ENCODE measurements at regions not wholly inside any gene's neighbourhood (a gene's known extent, or its start where the extent isn't known, plus 50 kb on each side); places are given as distances from the start of the nearest gene placed in this dataset.
"Not testable (repeated sequence)": the region's sequence is repeated elsewhere in the genome, so short reads cannot be mapped to it uniquely, and the experiment has no call there.

DNA sequence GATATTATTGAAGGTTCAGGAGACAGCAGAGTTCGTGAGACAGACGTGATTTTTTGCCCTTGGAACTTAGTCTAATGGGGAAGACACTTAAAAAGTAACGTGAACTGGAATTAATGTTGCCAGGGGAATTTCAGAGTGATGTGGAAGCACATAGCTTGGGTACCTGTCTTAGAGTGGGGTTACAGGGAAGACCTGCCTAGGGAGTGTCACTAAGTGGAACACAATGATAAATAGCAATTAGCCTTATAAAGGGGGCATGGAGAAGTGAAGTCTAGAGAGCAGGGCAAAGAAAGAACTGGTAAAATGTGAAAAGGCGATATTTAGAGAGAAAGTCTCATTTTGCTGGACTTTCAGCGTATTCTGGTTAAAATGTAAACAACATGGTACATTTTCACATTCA is 306.0 kb upstream of the TCF4 start:
- ATAC-seq: no peak
- POLR2A ChIA-PET: no interaction called here
- H3K9me3 Mint-ChIP-seq: peaks cover 0 to 7% (median 1%) of the 10 kb centered on the region in 9 donors

GRCh38 chr18:55892862-55893813 is 305.1 kb upstream of the TCF4 start:
- ATAC-seq, POLR2A ChIA-PET: not testable (repeated sequence)

More for the DNA sequence above, 306.0 kb upstream of the TCF4 start:
- peaks cover 0 to 7% (median 0%) of the 10 kb centered on the region in 5 donors for H3K27me3 Mint-ChIP-seq
- no peak overlapping the region for H3K27ac Mint-ChIP-seq
- no peaks in the 10 kb centered on the region for H3K36me3 Mint-ChIP-seq
- DNase-seq: no peak
- no peaks in the 10 kb centered on the region for H3K4me1 Mint-ChIP-seq
- no peak overlapping the region for H3K4me3 Mint-ChIP-seq

GRCh38 chr18:55886886-55887285 is 298.9 kb upstream of the TCF4 start:
- no peak overlapping the region for H3K4me3 Mint-ChIP-seq
- ATAC-seq (no peak), DNase-seq (no peak)
- POLR2A ChIA-PET: no interaction called here
- H3K9me3 Mint-ChIP-seq: peaks cover 0 to 5% (median 0%) of the 10 kb centered on the region in 9 donors
- no peak overlapping the region for H3K27ac Mint-ChIP-seq
- no peaks in the 10 kb centered on the region for H3K36me3 Mint-ChIP-seq
- no peaks in the 10 kb centered on the region for H3K27me3 Mint-ChIP-seq
- no peaks in the 10 kb centered on the region for H3K4me1 Mint-ChIP-seq

More at GRCh38 chr18:55892862-55893813, 305.1 kb upstream of the TCF4 start:
- H3K27me3 Mint-ChIP-seq, DNase-seq, H3K36me3 Mint-ChIP-seq, H3K27ac Mint-ChIP-seq, H3K4me3 Mint-ChIP-seq, H3K4me1 Mint-ChIP-seq, H3K9me3 Mint-ChIP-seq: not testable (repeated sequence)

DNA sequence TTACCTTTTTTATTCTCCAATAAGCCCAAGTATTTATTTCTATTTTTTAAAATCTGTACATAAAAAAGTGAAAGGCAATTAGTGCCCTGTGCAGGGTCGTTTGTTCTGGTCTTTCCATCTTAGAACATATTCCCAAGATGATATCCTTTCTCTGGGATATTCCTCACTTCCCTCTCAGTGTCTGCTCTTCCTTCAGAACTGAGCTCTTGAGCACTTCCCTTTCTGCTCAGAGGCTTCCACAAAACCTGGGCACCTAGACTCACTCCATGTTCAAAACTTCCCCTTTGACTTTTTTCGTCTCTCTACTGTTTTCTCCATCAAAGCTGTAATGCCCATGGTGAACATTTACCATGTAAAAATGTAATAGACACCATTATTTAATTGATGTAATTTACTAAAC is 296.5 kb upstream of the TCF4 start:
- POLR2A ChIA-PET: no interaction called here
- no peak overlapping the region for H3K27ac Mint-ChIP-seq
- H3K36me3 Mint-ChIP-seq: no peaks in the 10 kb centered on the region
- DNase-seq (no peak), ATAC-seq (no peak)
- H3K27me3 Mint-ChIP-seq: no peaks in the 10 kb centered on the region
- H3K4me1 Mint-ChIP-seq: no peaks in the 10 kb centered on the region
- no peak overlapping the region for H3K4me3 Mint-ChIP-seq
- H3K9me3 Mint-ChIP-seq: peaks cover 0 to 10% (median 0%) of the 10 kb centered on the region in 9 donors

GRCh38 chr18:55880617-55881016 is 292.6 kb upstream of the TCF4 start:
- DNase-seq: no peak
- Mint-ChIP-seq H3K4me1 (peaks cover 0 to 3% (median 0%) of the 10 kb centered on the region in 4 donors), H3K27ac (no peak overlapping the region), H3K36me3 (no peaks in the 10 kb centered on the region), H3K4me3 (no peak overlapping the region), H3K9me3 (peaks cover 0 to 14% (median 0%) of the 10 kb centered on the region in 9 donors), H3K27me3 (no peaks in the 10 kb centered on the region)
- POLR2A ChIA-PET: no interaction called here
- ATAC-seq: no peak

GRCh38 chr18:55879331-55879730 is 291.3 kb upstream of the TCF4 start:
- ATAC-seq (no peak), DNase-seq (no peak)
- no peak overlapping the region for H3K27ac Mint-ChIP-seq
- H3K4me1 Mint-ChIP-seq: peaks cover 0 to 3% (median 0%) of the 10 kb centered on the region in 4 donors
- POLR2A ChIA-PET: no interaction called here
- H3K9me3 Mint-ChIP-seq: peaks cover 0 to 14% (median 0%) of the 10 kb centered on the region in 9 donors
- H3K36me3 Mint-ChIP-seq: no peaks in the 10 kb centered on the region
- H3K27me3 Mint-ChIP-seq: peaks cover 0 to 1% (median 0%) of the 10 kb centered on the region in 5 donors
- no peak overlapping the region for H3K4me3 Mint-ChIP-seq

DNA sequence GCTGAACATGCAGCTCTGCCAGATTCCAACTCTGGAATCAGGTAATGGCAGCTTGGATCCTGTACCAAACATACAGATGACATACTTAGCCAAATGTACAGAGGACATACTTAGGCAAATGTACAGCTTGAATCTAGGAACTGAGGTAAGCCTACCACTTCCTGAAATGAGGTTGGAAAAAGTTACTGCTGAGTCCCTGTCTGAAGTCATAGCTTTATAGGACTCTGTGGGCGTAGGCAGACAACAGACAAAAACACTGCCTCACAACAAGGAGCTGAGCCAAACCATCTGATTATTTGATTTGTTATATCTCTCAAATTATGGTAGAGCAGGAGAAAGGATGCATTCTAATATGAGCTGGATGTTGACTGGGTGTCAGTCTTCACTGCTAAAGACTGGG is 290.2 kb upstream of the TCF4 start:
- ATAC-seq: no peak
- POLR2A ChIA-PET: no interaction called here

DNA sequence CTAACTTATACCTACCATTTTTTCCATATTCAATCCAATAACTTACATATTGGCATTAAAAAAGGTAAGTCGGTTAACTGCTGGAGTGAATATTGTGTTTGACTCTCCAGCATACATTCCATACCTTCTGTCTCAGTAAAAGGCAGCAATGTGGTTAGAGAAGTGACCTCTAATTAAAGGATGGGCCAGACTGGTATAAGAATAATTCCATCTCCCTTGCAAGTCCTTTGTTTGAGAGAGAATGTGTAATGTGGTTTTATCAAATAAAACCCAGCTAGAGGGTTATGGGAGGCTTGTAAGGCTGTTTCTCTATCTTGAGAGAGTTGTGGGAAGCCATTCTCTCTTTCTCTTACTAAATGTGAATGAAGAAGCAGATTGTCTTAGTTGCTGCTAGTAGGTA is 289.3 kb upstream of the TCF4 start:
- Mint-ChIP-seq H3K9me3 (peaks cover 0 to 14% (median 0%) of the 10 kb centered on the region in 9 donors), H3K36me3 (no peaks in the 10 kb centered on the region), H3K27ac (no peak overlapping the region), H3K27me3 (peaks cover 0 to 3% (median 0%) of the 10 kb centered on the region in 5 donors), H3K4me1 (peaks cover 0 to 3% (median 0%) of the 10 kb centered on the region in 4 donors), H3K4me3 (no peak overlapping the region)
- POLR2A ChIA-PET: no interaction called here
- DNase-seq (no peak), ATAC-seq (no peak)

More for the DNA sequence above, 290.2 kb upstream of the TCF4 start:
- Mint-ChIP-seq H3K4me3 (no peak overlapping the region), H3K27ac (no peak overlapping the region), H3K9me3 (peaks cover 0 to 14% (median 0%) of the 10 kb centered on the region in 9 donors), H3K4me1 (peaks cover 0 to 3% (median 0%) of the 10 kb centered on the region in 4 donors), H3K27me3 (peaks cover 0 to 3% (median 0%) of the 10 kb centered on the region in 5 donors), H3K36me3 (no peaks in the 10 kb centered on the region)
- no peak for DNase-seq

GRCh38 chr18:55876254-55876653 is 288.3 kb upstream of the TCF4 start:
- Mint-ChIP-seq H3K36me3 (no peaks in the 10 kb centered on the region), H3K9me3 (peaks cover 0 to 4% (median 0%) of the 10 kb centered on the region in 9 donors), H3K4me3 (no peak overlapping the region), H3K4me1 (peaks cover 0 to 3% (median 0%) of the 10 kb centered on the region in 4 donors), H3K27ac (no peak overlapping the region), H3K27me3 (peaks cover 0 to 3% (median 0%) of the 10 kb centered on the region in 5 donors)
- POLR2A ChIA-PET: no interaction called here
- no peak for DNase-seq
- ATAC-seq: no peak

DNA sequence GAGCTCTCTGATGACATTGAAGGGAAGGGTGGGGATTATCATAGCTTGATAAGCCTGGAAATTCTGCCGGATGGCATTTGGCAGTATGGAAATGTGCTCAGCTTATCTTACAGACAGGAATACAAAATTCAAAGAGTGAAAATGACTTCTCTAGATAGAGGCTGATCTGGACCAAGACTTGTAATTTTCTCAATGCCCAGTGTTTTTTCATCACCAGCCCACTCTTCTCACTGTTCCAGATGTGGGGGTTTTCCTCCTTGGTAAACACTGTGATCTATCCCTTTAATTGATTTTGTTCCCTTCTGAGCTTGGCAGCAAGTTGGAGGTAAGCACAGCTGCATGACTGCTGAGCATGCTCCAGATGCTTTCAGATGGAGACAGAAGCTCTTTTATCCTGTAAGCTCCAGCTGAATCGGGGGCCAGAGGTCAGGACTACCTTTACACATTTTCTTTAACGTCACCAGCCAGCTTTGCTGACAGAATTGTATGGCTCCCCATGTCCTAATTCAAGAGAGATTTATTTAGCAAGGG is 287.4 kb upstream of the TCF4 start:
- no peak overlapping the region for H3K4me3 Mint-ChIP-seq
- no peaks in the 10 kb centered on the region for H3K36me3 Mint-ChIP-seq
- POLR2A ChIA-PET: no interaction called here

DNA sequence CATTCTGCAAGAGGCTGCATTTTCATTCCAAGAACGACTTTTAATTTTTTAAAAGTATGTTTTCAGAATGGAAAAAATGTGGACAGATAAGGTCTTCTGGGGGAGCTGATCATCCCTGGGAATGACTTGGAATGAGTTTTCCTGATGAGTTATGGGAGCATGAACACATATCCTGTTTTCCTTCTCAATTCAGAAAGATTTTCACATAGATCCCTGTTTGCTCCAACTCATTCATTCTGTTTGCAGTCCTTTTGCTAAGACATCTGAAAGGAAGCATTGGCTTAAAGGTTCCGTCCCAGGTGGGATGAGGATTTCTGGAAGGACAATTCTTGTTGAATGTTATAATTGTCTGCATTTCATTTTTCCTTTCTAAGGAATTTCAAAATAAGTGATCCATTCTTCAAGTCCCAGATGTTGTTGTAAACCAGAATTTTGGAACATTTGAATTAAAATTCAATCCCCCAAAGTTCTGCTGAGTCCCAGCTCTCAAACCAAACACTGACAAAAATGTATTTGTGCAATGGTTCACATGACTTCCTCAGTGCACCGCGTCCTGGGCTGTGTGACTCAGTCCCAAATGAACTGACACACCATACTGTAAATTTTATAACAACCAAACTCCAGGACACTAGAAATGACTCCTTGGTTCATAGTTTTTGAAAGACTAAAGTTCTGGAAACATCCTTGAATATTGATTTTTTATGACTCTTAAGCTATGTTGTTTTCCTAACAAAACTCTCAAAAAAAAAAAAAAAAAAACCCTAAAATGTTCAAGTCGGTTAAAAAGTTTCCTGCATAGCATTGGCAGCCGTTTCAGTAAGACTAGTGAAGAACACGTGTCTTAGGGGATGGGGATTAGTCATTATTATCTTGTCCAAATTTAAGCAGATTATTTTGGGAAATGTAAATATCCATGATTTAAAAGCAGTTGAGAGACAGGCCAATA is 281.8 kb upstream of the TCF4 start:
- H3K4me3 Mint-ChIP-seq: no peak overlapping the region
- ATAC-seq: no peak

More for the DNA sequence above, 287.4 kb upstream of the TCF4 start:
- DNase-seq: no peak
- peaks cover 0 to 3% (median 0%) of the 10 kb centered on the region in 4 donors for H3K4me1 Mint-ChIP-seq
- H3K27me3 Mint-ChIP-seq: peaks cover 0 to 3% (median 0%) of the 10 kb centered on the region in 5 donors
- H3K9me3 Mint-ChIP-seq: peaks cover 0 to 4% (median 0%) of the 10 kb centered on the region in 9 donors
- H3K27ac Mint-ChIP-seq: no peak overlapping the region
- no peak for ATAC-seq

GRCh38 chr18:55868909-55869308 is 280.9 kb upstream of the TCF4 start:
- Mint-ChIP-seq H3K27me3 (peaks cover 0 to 3% (median 0%) of the 10 kb centered on the region in 5 donors), H3K4me1 (no peaks in the 10 kb centered on the region), H3K27ac (no peak overlapping the region), H3K36me3 (no peaks in the 10 kb centered on the region), H3K9me3 (peaks cover 0 to 6% (median 0%) of the 10 kb centered on the region in 9 donors), H3K4me3 (no peak overlapping the region)
- DNase-seq (no peak), ATAC-seq (no peak)
- POLR2A ChIA-PET: no interaction called here

More for the DNA sequence above, 281.8 kb upstream of the TCF4 start:
- Mint-ChIP-seq H3K27me3 (peaks cover 0 to 3% (median 0%) of the 10 kb centered on the region in 5 donors), H3K4me1 (no peaks in the 10 kb centered on the region), H3K9me3 (peaks cover 0 to 6% (median 0%) of the 10 kb centered on the region in 9 donors), H3K36me3 (no peaks in the 10 kb centered on the region), H3K27ac (no peak overlapping the region)
- POLR2A ChIA-PET: interaction anchor here (0.6 kb wide), 1 partner anchor 34 kb away, joined by 3 read pairs; no protein-coding TSS in a partner anchor
- DNase-seq: no peak
